CD14-positive monocyte (primary cell): ENCODE measurements at regions not wholly inside any gene's neighbourhood (a gene's known extent, or its start where the extent isn't known, plus 50 kb on each side); places are given as distances from the start of the nearest gene placed in this dataset.

Experiments
- DNase-seq, 3 donors: peaks; one replicate each; pipeline ENCODE4 v3.0.0-alpha.2; 2011 to 2022
- H2AFZ ChIP-seq: 2 replicates; pipeline ENCODE4 v1.6.0; 2012; ENCODE audit warnings: mild to moderate bottlenecking, low read depth, low read length, inconsistent platforms; ENCODE audit not compliant: insufficient read depth, poor library complexity, severe bottlenecking
- H3K27ac ChIP-seq, 2 donors: 1 replicate in 1 of 2; 2 replicates in 1 of 2; pipeline ENCODE4 v1.5.1; 2012 to 2013; ENCODE audit warnings: low read length in 2 of 2, control low read depth in 1 of 2, inconsistent platforms in 1 of 2, low read depth in 1 of 2, mild to moderate bottlenecking in 1 of 2
- H3K27me3 ChIP-seq, 2 donors: one replicate each; pipeline versions ENCODE4 v1.6.0 to v1.6.1; 2011 to 2013; ENCODE audit warnings: low read length in 2 of 2; ENCODE audit not compliant: control insufficient read depth in 2 of 2, insufficient read depth in 2 of 2
- H3K36me3 ChIP-seq, 2 donors: replicated peaks in 1 of 2; 1 replicate in 1 of 2; 2 replicates in 1 of 2; pipeline versions ENCODE4 v1.5.1 to v1.6.1; 2012 to 2013; ENCODE audit warnings: low read length in 2 of 2, control low read depth in 1 of 2, inconsistent platforms in 1 of 2, mild to moderate bottlenecking in 1 of 2; ENCODE audit not compliant: insufficient read depth in 2 of 2, control insufficient read depth in 1 of 2
- H3K4me1 ChIP-seq, 2 donors: 1 replicate in 1 of 2; 2 replicates in 1 of 2; pipeline versions ENCODE4 v1.5.1 to v1.6.1; 2012 to 2013; ENCODE audit warnings: low read length in 2 of 2, control low read depth in 1 of 2, inconsistent platforms in 1 of 2, mild to moderate bottlenecking in 1 of 2, moderate library complexity in 1 of 2; ENCODE audit not compliant: insufficient read depth in 2 of 2, control insufficient read depth in 1 of 2
- H3K4me2 ChIP-seq: replicated peaks from 2 replicates; pipeline ENCODE3; 2012; ENCODE audit warnings: low read length, moderate library complexity, mild to moderate bottlenecking; ENCODE audit not compliant: poor library complexity, severe bottlenecking; ENCODE audit errors: extremely low read depth
- H3K4me3 ChIP-seq, 3 experiments: fragments of 200-600 bp in 1 of 3; sonication (generic) in 1 of 3; replicated peaks in 1 of 3; 1 replicate in 2 of 3; 2 replicates in 1 of 3; pipeline ENCODE4 v1.5.1; 2011 to 2013; ENCODE audit warnings: low read length in 3 of 3, mild to moderate bottlenecking in 3 of 3, control low read depth in 2 of 3, low read depth in 2 of 3, inconsistent platforms in 1 of 3, moderate library complexity in 1 of 3
- H3K79me2 ChIP-seq: 2 replicates; pipeline ENCODE4 v1.6.0; 2012; ENCODE audit warnings: mild to moderate bottlenecking, control low read depth, inconsistent platforms, low read length, moderate library complexity; ENCODE audit not compliant: insufficient read depth
- H3K9ac ChIP-seq: 2 replicates; pipeline ENCODE4 v1.6.0; 2017; ENCODE audit warnings: low read length, mild to moderate bottlenecking; ENCODE audit not compliant: insufficient read depth, poor library complexity, severe bottlenecking
- H3K9me3 ChIP-seq, 2 donors: replicated peaks in 1 of 2; 1 replicate in 1 of 2; 2 replicates in 1 of 2; pipeline versions ENCODE4 v1.5.1 to v1.6.1; 2012 to 2013; ENCODE audit warnings: low read length in 2 of 2, control low read depth in 1 of 2; ENCODE audit not compliant: control insufficient read depth in 1 of 2, insufficient read depth in 1 of 2
- H4K20me1 ChIP-seq: 2 replicates; pipeline ENCODE4 v1.6.0; 2012; ENCODE audit warnings: mild to moderate bottlenecking, low read length, control low read depth, moderate library complexity; ENCODE audit not compliant: insufficient read depth
- H3K27ac Mint-ChIP-seq, 7 donors: one replicate each; pipeline ENCODE4 v1.8.0; 2020; ENCODE audit warnings: mild to moderate bottlenecking in 7 of 7, mixed read lengths in 7 of 7, moderate library complexity in 6 of 7, inconsistent platforms in 2 of 7
- H3K27me3 Mint-ChIP-seq, 3 donors: one replicate each; pipeline ENCODE4 v1.8.0; 2021 to 2022; ENCODE audit warnings: low read depth in 3 of 3, mild to moderate bottlenecking in 3 of 3, mixed read lengths in 3 of 3, moderate library complexity in 3 of 3, inconsistent platforms in 1 of 3
- H3K36me3 Mint-ChIP-seq, 2 donors: one replicate each; pipeline ENCODE4 v1.8.0; 2020; ENCODE audit warnings: mixed read lengths in 2 of 2, inconsistent platforms in 1 of 2, mild to moderate bottlenecking in 1 of 2
- H3K4me1 Mint-ChIP-seq: one replicate; pipeline ENCODE4 v1.8.0; 2020; ENCODE audit warnings: mild to moderate bottlenecking, mixed read lengths
- H3K4me3 Mint-ChIP-seq, 2 donors: one replicate each; pipeline ENCODE4 v1.8.0; 2020; ENCODE audit warnings: mild to moderate bottlenecking in 2 of 2, mixed read lengths in 2 of 2, moderate library complexity in 1 of 2
- H3K9me3 Mint-ChIP-seq, 7 donors: one replicate each; pipeline ENCODE4 v1.8.0; 2020 to 2022; ENCODE audit warnings: mixed read lengths in 7 of 7, mild to moderate bottlenecking in 6 of 7, moderate library complexity in 6 of 7, inconsistent platforms in 2 of 7
- CTCF ChIP-seq: fragments of 200-600 bp; IDR thresholded peaks from one replicate; pipeline ENCODE4 v1.8.0; 2022; ENCODE audit warnings: antibody characterized with exemption, mild to moderate bottlenecking
- WGBS: methylation state at CpG from one replicate; pipeline ENCODE4 v1.1.5; 2013; ENCODE audit warnings: missing lambda C conversion rate; ENCODE audit not compliant: insufficient coverage; 5-methylcytosine and 5-hydroxymethylcytosine counted together
- intact Hi-C, 2 donors: fragments of 100-400 bp; cut with micrococcal nuclease; formaldehyde crosslinking; loops; one replicate each; pipeline versions ENCODE4 v1.15.0 to v1.15.1; 2023

- no CpG with 5 or more reads among the region's 3 CpGs for WGBS
- H3K27ac Mint-ChIP-seq: no peak overlapping the region
Observed at GRCh38 chr13:61812286-61812685, 396.6 kb upstream of the PCDH20 start.

DNA sequence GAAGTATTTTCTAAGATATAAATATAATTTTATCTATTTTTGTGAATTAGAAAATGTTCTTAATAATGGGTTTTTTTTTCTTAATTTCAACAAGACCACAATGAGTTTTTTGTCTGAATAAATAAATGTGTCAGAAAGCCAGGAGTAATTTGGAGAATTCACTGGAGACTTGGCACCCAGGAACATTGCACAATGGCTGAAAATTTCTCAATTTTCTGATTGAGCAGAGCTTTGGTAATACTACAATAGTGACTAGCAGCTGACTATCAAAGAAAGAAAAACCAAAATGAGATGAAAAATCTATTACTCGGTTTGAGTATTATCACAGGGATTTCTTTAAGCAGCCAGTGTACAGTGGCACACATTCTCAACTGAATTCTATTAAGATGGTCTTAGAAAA is 394.4 kb upstream of the PCDH20 start:
- intact Hi-C loops: no loop called here
- no peaks in the 10 kb centered on the region for H3K27me3 ChIP-seq
- H3K27ac Mint-ChIP-seq: no peak overlapping the region
- no peak overlapping the region for H3K4me2 ChIP-seq
- no peak overlapping the region for H3K4me3 Mint-ChIP-seq
- no CpG with 5 or more reads among the region's 1 CpG for WGBS
- peaks cover 0 to 5% of the 10 kb centered on the region in 2 donors for H3K9me3 ChIP-seq
- peaks cover 0 to 5% (median 4%) of the 10 kb centered on the region in 7 donors for H3K9me3 Mint-ChIP-seq
- no peaks in the 10 kb centered on the region for H3K79me2 ChIP-seq
- H2AFZ ChIP-seq: no peak overlapping the region
- H3K36me3 ChIP-seq: no peaks in the 10 kb centered on the region
- no peaks in the 10 kb centered on the region for H3K4me1 ChIP-seq
- H3K4me1 Mint-ChIP-seq: no peaks in the 10 kb centered on the region
- H3K36me3 Mint-ChIP-seq: no peaks in the 10 kb centered on the region
- no peaks in the 10 kb centered on the region for H3K27me3 Mint-ChIP-seq
- H4K20me1 ChIP-seq: no peaks in the 10 kb centered on the region
- H3K9ac ChIP-seq: no peak overlapping the region
- H3K27ac ChIP-seq: no peak overlapping the region
- DNase-seq: no peak
- H3K4me3 ChIP-seq: no peak overlapping the region
- TF ChIP-seq CTCF: no peak

More at GRCh38 chr13:61812286-61812685, 396.6 kb upstream of the PCDH20 start:
- Histone ChIP-seq H3K4me2 (no peak overlapping the region), H3K9me3 (peaks cover 0 to 5% of the 10 kb centered on the region in 2 donors), H3K9ac (no peak overlapping the region), H2AFZ (no peak overlapping the region), H3K79me2 (no peaks in the 10 kb centered on the region), H3K27ac (no peak overlapping the region), H4K20me1 (no peaks in the 10 kb centered on the region), H3K4me1 (no peaks in the 10 kb centered on the region), H3K4me3 (no peak overlapping the region), H3K27me3 (no peaks in the 10 kb centered on the region), H3K36me3 (no peaks in the 10 kb centered on the region)
- DNase-seq: no peak
- no peak overlapping the region for H3K4me3 Mint-ChIP-seq
- intact Hi-C loops: no loop called here
- no peaks in the 10 kb centered on the region for H3K27me3 Mint-ChIP-seq
- no peaks in the 10 kb centered on the region for H3K36me3 Mint-ChIP-seq
- H3K9me3 Mint-ChIP-seq: peaks cover 0 to 5% (median 4%) of the 10 kb centered on the region in 7 donors
- no peak for TF ChIP-seq CTCF
- H3K4me1 Mint-ChIP-seq: no peaks in the 10 kb centered on the region
